GM12865 (cell line): ENCODE measurements at regions not wholly inside any gene's neighbourhood (a gene's known extent, or its start where the extent isn't known, plus 50 kb on each side); places are given as distances from the start of the nearest gene placed in this dataset.

Experiments used
- DNase-seq: peaks from one replicate; pipeline ENCODE4 v3.0.0; 2010; ENCODE audit warnings: low read depth
- H3K4me3 ChIP-seq: 2 replicates; pipeline ENCODE4 v1.5.1; 2011; ENCODE audit warnings: mild to moderate bottlenecking, low read depth, low read length, control low read depth
- TF ChIP-seq, protein P1 (sequence below): IDR thresholded peaks from 2 replicates; pipeline ENCODE4 v1.5.1; 2011; ENCODE audit warnings: low read length, control low read depth, low read depth, inconsistent platforms; ENCODE audit not compliant: insufficient read depth; ENCODE audit errors: missing control alignments

GRCh38 chr3:80439490-80439889, 671.7 kb upstream of the ROBO1 start:
- no peak overlapping the region for H3K4me3 ChIP-seq
- no peak for DNase-seq
- TF ChIP-seq, protein P1, sequence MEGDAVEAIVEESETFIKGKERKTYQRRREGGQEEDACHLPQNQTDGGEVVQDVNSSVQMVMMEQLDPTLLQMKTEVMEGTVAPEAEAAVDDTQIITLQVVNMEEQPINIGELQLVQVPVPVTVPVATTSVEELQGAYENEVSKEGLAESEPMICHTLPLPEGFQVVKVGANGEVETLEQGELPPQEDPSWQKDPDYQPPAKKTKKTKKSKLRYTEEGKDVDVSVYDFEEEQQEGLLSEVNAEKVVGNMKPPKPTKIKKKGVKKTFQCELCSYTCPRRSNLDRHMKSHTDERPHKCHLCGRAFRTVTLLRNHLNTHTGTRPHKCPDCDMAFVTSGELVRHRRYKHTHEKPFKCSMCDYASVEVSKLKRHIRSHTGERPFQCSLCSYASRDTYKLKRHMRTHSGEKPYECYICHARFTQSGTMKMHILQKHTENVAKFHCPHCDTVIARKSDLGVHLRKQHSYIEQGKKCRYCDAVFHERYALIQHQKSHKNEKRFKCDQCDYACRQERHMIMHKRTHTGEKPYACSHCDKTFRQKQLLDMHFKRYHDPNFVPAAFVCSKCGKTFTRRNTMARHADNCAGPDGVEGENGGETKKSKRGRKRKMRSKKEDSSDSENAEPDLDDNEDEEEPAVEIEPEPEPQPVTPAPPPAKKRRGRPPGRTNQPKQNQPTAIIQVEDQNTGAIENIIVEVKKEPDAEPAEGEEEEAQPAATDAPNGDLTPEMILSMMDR = no peak

DNA sequence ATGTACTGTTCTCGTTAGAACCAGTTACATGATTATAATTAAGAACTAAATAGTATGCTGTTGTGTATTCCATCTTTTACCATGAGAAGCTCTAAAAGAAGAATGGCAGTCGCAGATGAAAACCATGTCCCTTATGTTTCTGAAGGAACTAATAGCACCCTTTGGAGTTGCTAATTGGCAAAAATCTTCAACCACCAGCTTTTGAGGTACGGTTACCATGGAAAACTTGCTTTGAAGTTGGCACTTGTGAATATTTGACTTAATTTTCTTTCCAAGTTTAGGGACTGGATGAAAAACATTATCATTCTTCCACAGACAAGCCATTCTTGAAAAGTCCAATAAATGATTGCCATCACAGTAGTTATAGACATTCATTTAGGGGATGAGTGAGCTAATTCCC, 666.6 kb upstream of the ROBO1 start:
- TF ChIP-seq, protein P1 = no peak
- no peak overlapping the region for H3K4me3 ChIP-seq

GRCh38 chr3:80424951-80425350, 657.2 kb upstream of the ROBO1 start:
- TF ChIP-seq, protein P1 = no peak
- H3K4me3 ChIP-seq = no peak overlapping the region
- DNase-seq = no peak

More for the DNA sequence above, 666.6 kb upstream of the ROBO1 start:
- no peak for DNase-seq

DNA sequence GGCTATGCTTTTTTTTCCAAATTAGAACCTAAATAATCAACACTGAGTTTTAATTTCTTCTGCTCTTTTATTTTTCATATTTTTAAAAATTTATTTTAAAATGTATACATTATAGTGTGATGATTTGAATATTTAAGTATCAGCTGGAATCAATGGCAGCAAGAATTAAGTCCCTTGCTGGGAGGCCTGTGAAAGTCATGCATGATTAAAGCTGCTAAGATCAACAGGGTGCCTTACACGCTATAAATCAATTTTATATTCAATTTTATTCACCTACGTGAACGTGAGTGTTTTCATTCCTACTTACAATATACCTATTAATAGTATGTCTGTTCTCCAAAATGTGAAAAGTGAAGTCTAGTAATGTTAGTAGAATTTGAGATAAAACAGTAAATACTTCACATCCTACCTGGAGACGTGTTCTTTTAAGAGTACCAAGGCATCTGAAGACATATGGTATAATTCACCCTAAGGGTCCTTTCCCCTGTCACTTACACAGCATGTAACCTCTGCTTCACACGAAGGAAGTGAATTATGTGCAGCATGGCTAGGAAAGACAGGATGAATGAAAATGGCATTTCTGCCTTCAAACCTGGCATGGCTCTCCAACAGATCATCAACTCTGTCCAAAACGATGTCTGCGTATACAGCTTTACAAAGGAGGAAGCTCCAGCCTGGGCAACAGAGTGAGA, 640.4 kb upstream of the ROBO1 start:
- DNase-seq = no peak
- TF ChIP-seq, protein P1 = no peak
- no peak overlapping the region for H3K4me3 ChIP-seq

GRCh38 chr3:80405618-80406017, 637.8 kb upstream of the ROBO1 start:
- TF ChIP-seq, protein P1 = no peak
- H3K4me3 ChIP-seq = no peak overlapping the region
- DNase-seq = no peak

DNA sequence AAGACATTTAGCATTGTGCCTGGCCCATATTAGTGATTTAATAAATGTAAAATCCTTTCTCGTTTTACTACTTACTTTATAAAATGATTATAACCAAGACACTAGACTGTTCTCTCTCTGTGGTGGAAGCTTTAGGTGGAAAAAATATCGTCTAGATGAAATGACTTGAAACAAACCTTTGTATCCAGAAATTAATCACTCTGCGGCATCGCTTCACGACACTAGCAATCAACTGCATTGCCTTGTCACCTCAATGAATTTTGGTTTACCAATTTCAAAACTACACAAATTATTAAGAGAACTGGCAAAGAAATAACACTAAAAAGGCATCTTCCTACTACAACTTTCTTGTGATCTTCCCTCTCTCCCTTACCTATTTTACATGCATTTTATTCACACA, 627.2 kb upstream of the ROBO1 start:
- no peak overlapping the region for H3K4me3 ChIP-seq
- DNase-seq = no peak
- TF ChIP-seq, protein P1 = no peak

GRCh38 chr3:80391573-80391972, 623.8 kb upstream of the ROBO1 start:
- TF ChIP-seq, protein P1 = no peak
- DNase-seq = no peak
- H3K4me3 ChIP-seq = no peak overlapping the region
